Lower leg skin (tissue), 4 donors: ENCODE measurements at regions not wholly inside any gene's neighbourhood (a gene's known extent, or its start where the extent isn't known, plus 50 kb on each side); places are given as distances from the start of the nearest gene placed in this dataset.
"Not testable (repeated sequence)": the region's sequence is repeated elsewhere in the genome, so short reads cannot be mapped to it uniquely, and the experiment has no call there.

Source experiments
- DNase-seq, 2 donors: peaks; one replicate each; pipeline ENCODE4 v3.0.0-alpha.2; 2019; ENCODE audit warnings: low spot score in 2 of 2
- H3K4me3 ChIP-seq: fragments of 200-600 bp; sonication (generic); 2 replicates; pipeline ENCODE4 v1.5.1; 2017; ENCODE audit warnings: mild to moderate bottlenecking, low read depth; ENCODE audit not compliant: poor library complexity, severe bottlenecking
- POLR2A ChIP-seq, 2 donors: fragments of 450-650 bp; IDR thresholded peaks; one replicate each; pipeline ENCODE4 v1.6.1; 2016 to 2017; ENCODE audit warnings: antibody characterized with exemption in 2 of 2, mild to moderate bottlenecking in 1 of 2, moderate library complexity in 1 of 2
- WGBS, 2 donors: methylation state at CpG; one replicate each; pipeline ENCODE4 v1.1.5; 2018; 5-methylcytosine and 5-hydroxymethylcytosine counted together
- intact Hi-C: fragments of 100-400 bp; cut with DNase I; formaldehyde crosslinking; loops from one replicate; pipeline ENCODE4 v1.15.0; 2023; ENCODE audit warnings: low total_unique reads
- TF ChIP-seq, protein P1 (sequence below), 3 donors: fragments of 450-650 bp; IDR thresholded peaks; one replicate each; pipeline ENCODE4 v1.5.1; 2016; ENCODE audit warnings: antibody characterized with exemption in 3 of 3, mild to moderate bottlenecking in 3 of 3, moderate library complexity in 2 of 3

DNA sequence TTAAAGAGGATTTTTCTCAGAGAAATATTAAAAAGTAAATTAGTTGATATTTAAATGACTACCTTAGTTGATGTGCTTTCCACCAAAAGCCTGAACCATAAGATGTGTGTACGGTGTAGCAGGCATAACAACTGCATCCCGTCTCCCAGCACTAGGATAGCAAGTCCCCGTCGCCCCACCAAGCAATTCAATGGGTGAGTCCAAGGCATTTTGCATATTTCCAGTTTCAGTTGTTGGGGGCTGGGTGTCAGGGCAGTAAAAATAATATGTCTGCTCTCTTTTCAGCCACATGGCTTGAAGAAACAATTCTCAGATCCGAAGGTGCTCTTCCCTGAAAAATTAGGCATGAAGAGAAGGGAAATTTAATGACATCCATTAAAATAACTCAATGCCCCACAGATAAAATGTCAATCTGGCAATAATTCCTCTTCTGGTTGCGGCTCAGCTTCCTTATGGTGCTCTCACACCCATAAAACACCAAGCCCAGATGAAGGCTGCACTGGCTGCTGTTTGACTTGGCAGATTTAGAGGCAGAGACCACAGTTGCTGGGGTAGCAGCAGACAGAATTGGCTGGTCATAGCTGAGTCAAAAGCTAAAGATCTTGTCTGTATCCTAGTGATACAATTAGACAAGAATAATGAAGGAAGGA, 124.4 kb upstream of the ADCY2 start:
- DNase-seq: no peak
- intact Hi-C loops: no loop called here
- 76 to 77% methylated on average over 6 of the region's 6 CpGs for WGBS, 2 donors
- TF ChIP-seq POLR2A (IDR thresholded peaks at IDR 0.05): no peak
- TF ChIP-seq, protein P1, sequence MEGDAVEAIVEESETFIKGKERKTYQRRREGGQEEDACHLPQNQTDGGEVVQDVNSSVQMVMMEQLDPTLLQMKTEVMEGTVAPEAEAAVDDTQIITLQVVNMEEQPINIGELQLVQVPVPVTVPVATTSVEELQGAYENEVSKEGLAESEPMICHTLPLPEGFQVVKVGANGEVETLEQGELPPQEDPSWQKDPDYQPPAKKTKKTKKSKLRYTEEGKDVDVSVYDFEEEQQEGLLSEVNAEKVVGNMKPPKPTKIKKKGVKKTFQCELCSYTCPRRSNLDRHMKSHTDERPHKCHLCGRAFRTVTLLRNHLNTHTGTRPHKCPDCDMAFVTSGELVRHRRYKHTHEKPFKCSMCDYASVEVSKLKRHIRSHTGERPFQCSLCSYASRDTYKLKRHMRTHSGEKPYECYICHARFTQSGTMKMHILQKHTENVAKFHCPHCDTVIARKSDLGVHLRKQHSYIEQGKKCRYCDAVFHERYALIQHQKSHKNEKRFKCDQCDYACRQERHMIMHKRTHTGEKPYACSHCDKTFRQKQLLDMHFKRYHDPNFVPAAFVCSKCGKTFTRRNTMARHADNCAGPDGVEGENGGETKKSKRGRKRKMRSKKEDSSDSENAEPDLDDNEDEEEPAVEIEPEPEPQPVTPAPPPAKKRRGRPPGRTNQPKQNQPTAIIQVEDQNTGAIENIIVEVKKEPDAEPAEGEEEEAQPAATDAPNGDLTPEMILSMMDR (IDR thresholded peaks at IDR 0.05): no peak
- no peak overlapping the region for H3K4me3 ChIP-seq

DNA sequence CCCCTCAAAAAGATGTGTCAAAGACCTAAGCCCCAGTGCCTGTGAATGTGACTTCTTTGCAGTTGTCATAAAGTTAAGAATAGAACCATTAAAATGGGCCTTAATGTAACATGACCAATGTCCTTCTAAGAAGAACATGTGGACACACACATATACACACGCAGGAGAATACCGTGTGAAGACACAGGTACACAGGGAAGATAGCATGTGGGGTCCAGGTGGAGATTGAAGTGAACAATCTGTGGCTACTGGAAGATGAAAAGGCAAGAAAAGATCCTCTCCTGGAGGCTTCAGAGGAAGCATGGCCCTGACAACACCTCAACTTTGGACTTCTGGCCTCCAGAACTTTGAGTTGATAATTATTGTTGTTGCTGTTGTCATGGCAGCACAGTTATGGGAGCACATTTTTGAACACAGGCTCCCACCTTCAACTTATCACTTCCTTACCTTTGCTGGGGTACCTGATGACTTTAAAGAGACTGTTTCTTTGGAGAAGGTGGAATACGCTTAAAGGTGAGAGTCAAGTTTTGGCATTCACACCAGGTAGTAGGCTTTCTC, 123.5 kb upstream of the ADCY2 start:
- H3K4me3 ChIP-seq: no peak overlapping the region
- WGBS, 2 donors: 88 to 97% methylated on average over 3 of the region's 3 CpGs
- intact Hi-C loops: no loop called here
- TF ChIP-seq POLR2A (IDR thresholded peaks at IDR 0.05): no peak
- TF ChIP-seq, protein P1 (IDR thresholded peaks at IDR 0.05): no peak
- no peak for DNase-seq

DNA sequence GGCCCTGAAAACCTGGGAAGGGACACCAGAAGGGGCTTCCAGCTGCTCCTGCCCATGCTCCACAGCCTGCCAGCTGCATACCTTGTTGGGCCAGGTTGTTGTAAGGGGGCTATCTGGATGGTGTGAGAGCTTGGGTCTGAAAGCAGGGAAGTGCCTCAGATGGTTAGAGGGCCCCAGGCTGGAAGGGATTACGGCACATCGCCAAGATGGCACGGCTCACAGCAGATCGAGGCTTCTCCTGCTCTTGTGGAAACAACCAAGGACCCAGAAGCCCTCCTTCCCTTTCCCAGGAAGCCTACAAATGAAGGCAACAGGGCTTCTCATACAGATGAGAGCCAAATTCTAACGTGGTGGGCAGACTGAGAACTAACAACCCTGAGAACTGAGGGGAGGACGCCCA, 121.7 kb upstream of the ADCY2 start:
- H3K4me3 ChIP-seq: no peak overlapping the region
- no peak for TF ChIP-seq POLR2A (IDR thresholded peaks at IDR 0.05)
- TF ChIP-seq, protein P1 (IDR thresholded peaks at IDR 0.05): no peak
- intact Hi-C loops: no loop called here
- no peak for DNase-seq
- 77 to 80% methylated on average over 6 of the region's 6 CpGs for WGBS, 2 donors

DNA sequence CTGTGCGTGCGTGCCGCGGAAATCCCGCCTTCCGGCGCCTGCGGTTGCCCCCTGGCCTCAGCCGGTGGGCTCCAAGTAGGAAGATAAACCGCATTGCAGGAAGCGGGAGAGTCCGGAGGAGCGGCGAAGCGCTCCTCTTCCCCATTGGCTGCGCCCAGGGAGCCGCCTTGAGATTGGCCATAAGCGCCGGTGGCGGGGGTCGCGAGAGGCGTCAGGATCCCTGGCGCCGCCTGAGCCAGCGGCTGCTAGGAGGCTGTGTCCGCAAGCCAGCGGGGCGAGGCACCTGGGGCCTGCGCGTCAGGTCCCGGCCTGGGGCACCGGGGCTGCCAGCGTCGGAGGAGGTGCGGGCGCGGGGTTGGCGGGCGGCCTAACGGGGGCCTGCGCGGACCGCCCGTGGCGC, 106.3 kb upstream of the ADCY2 start:
- WGBS, 2 donors: 91 to 94% methylated on average over 27 to 45 of the region's 46 CpGs
- H3K4me3 ChIP-seq, DNase-seq, intact Hi-C loops: not testable (repeated sequence)

DNA sequence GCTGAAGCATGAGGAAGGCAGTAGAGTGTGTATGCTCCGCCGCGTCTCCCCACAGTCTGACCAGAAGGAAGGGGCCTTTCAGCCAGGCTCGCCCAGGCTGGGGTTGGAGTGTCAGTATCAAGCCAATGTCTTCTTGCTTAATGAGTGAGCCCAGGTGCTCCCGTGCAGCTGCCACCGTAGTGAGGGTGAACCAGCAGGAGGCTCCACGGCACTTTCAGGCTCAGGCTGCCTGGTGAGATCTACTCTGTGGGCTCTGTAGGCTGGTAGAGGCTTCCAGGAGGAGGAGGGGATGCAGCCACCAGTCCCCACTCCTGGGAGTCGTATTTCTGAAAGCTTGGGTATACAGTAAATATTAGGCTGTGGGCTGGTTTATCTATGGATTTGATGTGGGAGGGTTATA, 98.1 kb upstream of the ADCY2 start:
- DNase-seq, intact Hi-C loops: not testable (repeated sequence)
- no CpG with 5 or more reads among the region's 8 CpGs for WGBS, 2 donors

DNA sequence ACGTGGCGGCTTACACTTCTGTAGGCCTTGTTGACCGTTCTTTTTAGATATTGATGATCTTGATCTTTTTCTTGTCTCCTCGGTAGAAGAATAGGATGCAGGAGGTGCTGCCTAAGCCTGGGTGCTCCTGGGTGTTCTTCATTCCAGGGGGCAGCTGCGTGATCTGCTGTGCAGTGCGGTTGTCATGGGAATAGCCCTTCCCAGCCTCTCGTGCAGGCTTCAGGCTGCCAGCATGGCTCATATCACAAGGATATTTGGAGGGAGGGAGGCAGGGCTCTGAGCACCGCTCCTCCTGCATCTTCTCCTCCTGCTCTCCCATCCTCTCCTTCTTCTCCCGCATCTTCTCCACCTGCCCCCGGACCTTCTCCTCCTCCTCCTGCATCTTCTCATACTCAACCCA, 96.2 kb upstream of the ADCY2 start:
- intact Hi-C loops, H3K4me3 ChIP-seq, DNase-seq: not testable (repeated sequence)
- 87% methylated on average over 10 of the region's 10 CpGs for WGBS, 2 donors

More for the DNA sequence above, 98.1 kb upstream of the ADCY2 start:
- H3K4me3 ChIP-seq: not testable (repeated sequence)

DNA sequence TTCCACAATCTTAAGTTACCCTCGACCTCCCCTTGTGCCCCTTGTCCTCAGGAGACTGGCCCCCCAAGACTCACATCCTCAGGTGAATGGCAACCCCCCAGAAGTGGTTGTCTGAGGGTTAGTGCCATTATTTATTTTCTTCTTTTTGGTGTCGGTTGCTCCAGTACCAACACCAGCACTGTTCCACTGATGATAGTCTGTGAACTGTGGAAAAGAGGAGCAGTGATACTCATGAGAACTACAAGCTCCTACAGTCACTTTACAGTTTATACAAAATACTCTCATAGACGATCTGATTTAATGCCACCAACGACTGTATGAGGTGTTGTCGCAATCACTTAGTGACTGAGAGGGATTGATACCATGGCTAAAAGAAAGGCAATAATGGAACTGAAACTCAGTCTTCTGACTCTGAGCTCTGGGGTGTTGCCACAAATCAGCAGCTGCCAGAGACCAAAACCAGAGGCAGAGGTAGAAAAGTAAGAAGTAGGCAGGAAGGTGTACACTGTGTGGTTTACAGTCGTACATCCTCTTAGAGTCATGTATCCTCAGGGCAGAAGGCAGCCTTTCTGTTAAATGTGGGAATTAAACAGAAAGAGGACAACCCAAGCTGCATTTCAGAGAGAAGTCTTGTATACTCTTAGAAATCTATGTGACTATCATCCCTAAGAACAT, 90.8 kb upstream of the ADCY2 start:
- H3K4me3 ChIP-seq, intact Hi-C loops, DNase-seq: not testable (repeated sequence)
- 70 to 73% methylated on average over 6 of the region's 6 CpGs for WGBS, 2 donors

DNA sequence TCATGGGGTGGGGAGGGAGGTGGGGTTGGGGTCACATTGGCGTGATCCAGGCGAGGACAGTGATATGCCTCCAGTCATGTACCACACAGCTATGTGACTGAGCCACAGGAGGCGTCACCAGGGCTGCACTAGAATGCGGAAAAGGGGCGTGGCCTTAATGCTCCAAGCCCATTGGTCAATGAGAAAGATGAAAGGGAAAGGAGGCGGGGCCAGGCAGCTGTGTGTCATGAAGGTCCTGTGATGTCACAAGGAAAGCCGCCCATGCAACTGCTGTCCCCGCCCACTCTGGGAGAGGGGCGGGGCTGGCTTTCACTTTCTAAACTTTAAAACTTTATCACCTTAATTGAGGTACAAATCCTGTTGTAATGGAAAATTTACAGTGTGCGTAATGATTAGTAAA, 89.4 kb upstream of the ADCY2 start:
- H3K4me3 ChIP-seq, intact Hi-C loops, DNase-seq: not testable (repeated sequence)
- WGBS, 2 donors: 79 to 98% methylated on average over 9 to 10 of the region's 10 CpGs

DNA sequence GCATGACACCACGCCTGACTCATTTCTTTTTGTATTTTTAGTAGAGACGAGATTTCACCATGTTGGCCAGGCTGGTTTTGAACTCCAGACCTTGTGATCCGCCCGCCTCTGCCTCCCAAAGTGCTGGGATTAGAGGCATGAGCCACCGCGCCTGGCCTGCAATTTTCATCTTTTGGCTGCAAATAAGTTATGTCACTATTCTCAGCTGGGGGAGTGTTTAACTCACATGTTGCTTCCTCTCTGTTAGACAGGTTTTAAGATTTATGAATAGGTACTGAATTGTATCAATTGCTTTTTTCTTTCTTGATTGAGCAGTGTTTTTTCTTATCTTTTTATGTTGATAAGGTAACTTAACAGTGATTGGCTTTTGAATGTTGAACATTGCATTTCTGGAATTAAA, 88.2 kb upstream of the ADCY2 start:
- WGBS, 2 donors: 90 to 100% methylated on average over 2 to 6 of the region's 6 CpGs
- H3K4me3 ChIP-seq, DNase-seq, intact Hi-C loops: not testable (repeated sequence)

DNA sequence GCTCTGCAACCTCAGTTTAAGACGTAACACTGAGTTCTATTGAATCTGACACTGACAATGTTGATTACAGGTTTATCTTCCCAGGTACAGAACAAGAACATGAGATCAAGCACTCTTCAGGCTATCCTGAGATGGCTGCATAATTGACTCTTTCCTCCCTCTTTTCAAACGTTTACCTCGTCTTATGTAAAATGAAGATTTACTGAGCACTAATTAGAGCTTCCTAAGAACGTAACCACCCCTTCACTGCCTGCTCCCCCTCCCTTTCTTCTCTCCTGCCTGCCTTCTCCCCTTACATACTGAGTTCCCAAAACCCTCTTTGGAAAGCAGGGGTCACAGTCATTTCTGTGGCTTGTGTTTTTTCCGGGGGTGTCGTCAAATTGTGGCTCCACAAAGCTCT, 86.2 kb upstream of the ADCY2 start:
- H3K4me3 ChIP-seq, DNase-seq, intact Hi-C loops: not testable (repeated sequence)
- WGBS, 2 donors: 41 to 43% methylated on average over 6 of the region's 6 CpGs

DNA sequence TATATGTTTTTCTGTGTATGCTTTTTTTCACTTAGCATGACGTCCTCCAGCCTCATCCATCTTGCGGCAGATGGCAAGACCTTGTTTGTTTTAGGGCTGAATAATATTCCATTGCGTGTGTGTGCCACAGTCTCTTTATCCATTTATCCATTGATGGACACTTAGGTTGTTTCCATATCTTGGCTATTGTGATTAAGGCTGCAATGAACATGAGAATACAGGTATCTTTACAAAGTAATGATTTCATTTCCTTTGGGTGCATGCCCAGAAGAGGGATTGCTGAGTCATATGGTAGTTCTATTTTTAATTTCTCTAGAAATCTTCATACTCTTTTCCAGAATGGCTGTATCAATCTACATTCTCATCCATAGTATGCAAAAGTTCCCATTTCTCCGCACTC, 85.3 kb upstream of the ADCY2 start:
- intact Hi-C loops, H3K4me3 ChIP-seq, DNase-seq: not testable (repeated sequence)
- WGBS, 2 donors: 72 to 75% methylated on average over 4 of the region's 4 CpGs
